GM23338 (cell line): ENCODE measurements at regions not wholly inside any gene's neighbourhood (a gene's known extent, or its start where the extent isn't known, plus 50 kb on each side); places are given as distances from the start of the nearest gene placed in this dataset.
"Not testable (repeated sequence)": the region's sequence is repeated elsewhere in the genome, so short reads cannot be mapped to it uniquely, and the experiment has no call there.

Experiments used
- ATAC-seq: fragments of 200-7000 bp; cut with Tn5 transposase; 3 replicates; pipeline ENCODE4 v1.9.1; 2020
- DNase-seq: peaks from one replicate; pipeline ENCODE4 v3.0.0-alpha.2; 2015; ENCODE audit warnings: low spot score
- H2AFZ ChIP-seq: fragments of 200-600 bp; sonication (generic); 2 replicates; pipeline ENCODE4 v1.8.0; 2016; ENCODE audit warnings: antibody characterized with exemption, mild to moderate bottlenecking, moderate library complexity
- H3F3A ChIP-seq: fragments of 200-600 bp; sonication (generic); replicated peaks from 2 replicates; pipeline ENCODE4 v1.8.0; 2017; ENCODE audit warnings: antibody characterized with exemption, mixed run types, low read depth
- H3K27ac ChIP-seq: fragments of 200-600 bp; sonication (generic); 2 replicates; pipeline ENCODE4 v1.6.1; 2016; ENCODE audit warnings: low read depth
- H3K27me3 ChIP-seq: fragments of 200-600 bp; sonication (generic); 2 replicates; pipeline ENCODE4 v1.8.0; 2016; ENCODE audit warnings: mild to moderate bottlenecking, mixed run types, moderate library complexity; ENCODE audit not compliant: insufficient read depth
- H3K36me3 ChIP-seq: fragments of 200-600 bp; sonication (generic); 2 replicates; pipeline ENCODE4 v1.8.0; 2016; ENCODE audit warnings: mild to moderate bottlenecking; ENCODE audit not compliant: insufficient read depth
- H3K4me1 ChIP-seq: fragments of 200-600 bp; sonication (generic); 2 replicates; pipeline ENCODE4 v1.8.0; 2016; ENCODE audit warnings: mild to moderate bottlenecking, moderate library complexity; ENCODE audit not compliant: insufficient read depth
- H3K4me2 ChIP-seq: fragments of 200-600 bp; sonication (generic); 2 replicates; pipeline ENCODE4 v1.7.1; 2017; ENCODE audit warnings: mixed run types
- H3K4me3 ChIP-seq: fragments of 200-600 bp; sonication (generic); 2 replicates; pipeline ENCODE4 v1.6.1; 2016; ENCODE audit warnings: mixed run types
- H3K79me2 ChIP-seq: fragments of 200-600 bp; sonication (generic); replicated peaks from 2 replicates; pipeline ENCODE4 v1.8.0; 2017; ENCODE audit warnings: mild to moderate bottlenecking; ENCODE audit not compliant: insufficient read depth
- H3K9me2 ChIP-seq: fragments of 200-600 bp; sonication (generic); 2 replicates; pipeline ENCODE4 v1.8.0; 2017; ENCODE audit not compliant: insufficient read depth
- H4K20me1 ChIP-seq: fragments of 200-600 bp; sonication (generic); replicated peaks from 2 replicates; pipeline ENCODE4 v1.8.0; 2017; ENCODE audit warnings: mild to moderate bottlenecking; ENCODE audit not compliant: insufficient read depth
- H3K27ac Mint-ChIP-seq: 2 replicates; pipeline ENCODE4 v1.8.0; 2020; ENCODE audit warnings: inconsistent platforms, mild to moderate bottlenecking, moderate library complexity, mixed read lengths
- H3K27me3 Mint-ChIP-seq: 3 replicates; pipeline ENCODE4 v1.8.0; 2022; ENCODE audit warnings: low read depth, mild to moderate bottlenecking, moderate library complexity, mixed read lengths, inconsistent platforms; ENCODE audit not compliant: insufficient read depth, poor library complexity
- H3K36me3 Mint-ChIP-seq: 3 replicates; pipeline ENCODE4 v1.8.0; 2021; ENCODE audit warnings: low read depth, mild to moderate bottlenecking, inconsistent platforms, moderate library complexity, mixed read lengths
- H3K4me1 Mint-ChIP-seq: 3 replicates; pipeline ENCODE4 v1.8.0; 2020; ENCODE audit warnings: mild to moderate bottlenecking, inconsistent platforms, mixed read lengths
- H3K4me3 Mint-ChIP-seq: 3 replicates; pipeline ENCODE4 v1.8.0; 2021; ENCODE audit warnings: moderate library complexity, mild to moderate bottlenecking, inconsistent platforms, mixed read lengths
- H3K9me3 Mint-ChIP-seq: 3 replicates; pipeline ENCODE4 v1.8.0; 2020; ENCODE audit warnings: moderate library complexity, mild to moderate bottlenecking, inconsistent platforms, mixed read lengths
- CREB1 ChIP-seq: fragments of 250-450 bp; sonication (Bioruptor Pico); IDR thresholded peaks from 2 replicates; pipeline ENCODE4 v1.5.0; 2020; ENCODE audit warnings: low read depth, mild to moderate bottlenecking, moderate library complexity
- CTCF ChIP-seq, 2 experiments: fragments of 200-600 bp in 1 of 2; sonication (generic) in 1 of 2; conservative IDR thresholded peaks; 2 replicates each; pipeline versions ENCODE4 v1.5.1 to v1.6.1; 2016 to 2017; ENCODE audit warnings: antibody characterized with exemption in 2 of 2, low read depth in 2 of 2, mild to moderate bottlenecking in 2 of 2, moderate library complexity in 1 of 2
- POLR2AphosphoS5 ChIP-seq: IDR thresholded peaks from 2 replicates; pipeline ENCODE4 v1.6.1; 2016; ENCODE audit warnings: antibody characterized with exemption, low read depth

GRCh38 chr16:70014915-70015314 lies 63.8 kb downstream of the CLEC18A start:
- H3K9me3 Mint-ChIP-seq, H3K4me3 Mint-ChIP-seq, H3F3A ChIP-seq, H3K4me1 ChIP-seq, H3K36me3 ChIP-seq, H3K79me2 ChIP-seq, H3K27ac Mint-ChIP-seq, DNase-seq, H3K4me2 ChIP-seq, ATAC-seq, H4K20me1 ChIP-seq, H3K9me2 ChIP-seq, H3K4me3 ChIP-seq, H3K27ac ChIP-seq, H3K27me3 ChIP-seq, H2AFZ ChIP-seq, H3K27me3 Mint-ChIP-seq, H3K4me1 Mint-ChIP-seq: not testable (repeated sequence)
- H3K36me3 Mint-ChIP-seq: peaks cover 12% of the 10 kb centered on the region; the same call in 1 of the 3 replicates

GRCh38 chr16:70016751-70017150 lies 65.6 kb downstream of the CLEC18A start:
- H3K4me3 ChIP-seq, ATAC-seq, H3K27me3 ChIP-seq, H3K4me1 Mint-ChIP-seq, H3K4me3 Mint-ChIP-seq, H3K36me3 ChIP-seq, H3F3A ChIP-seq, H3K9me2 ChIP-seq, H3K27ac Mint-ChIP-seq, H3K9me3 Mint-ChIP-seq, H3K27ac ChIP-seq, H3K27me3 Mint-ChIP-seq, H2AFZ ChIP-seq, H3K4me1 ChIP-seq, H3K4me2 ChIP-seq, H4K20me1 ChIP-seq, H3K79me2 ChIP-seq: not testable (repeated sequence)
- DNase-seq: peak; percentile 11
- peaks cover 20% of the 10 kb centered on the region for H3K36me3 Mint-ChIP-seq

GRCh38 chr16:70018254-70018653 lies 67.1 kb downstream of the CLEC18A start:
- H3K27ac Mint-ChIP-seq: no peak overlapping the region
- H3K4me3 Mint-ChIP-seq: no peak overlapping the region
- Histone ChIP-seq H3F3A (no peaks in the 10 kb centered on the region), H2AFZ (no peak overlapping the region), H3K4me1 (no peaks in the 10 kb centered on the region), H3K4me3 (no peak overlapping the region), H3K9me2 (no peaks in the 10 kb centered on the region), H3K27me3 (no peaks in the 10 kb centered on the region), H3K4me2 (no peak overlapping the region), H3K36me3 (peaks cover 5% of the 10 kb centered on the region; the same call in 1 of the 2 replicates), H3K79me2 (no peaks in the 10 kb centered on the region), H3K27ac (no peak overlapping the region), H4K20me1 (no peaks in the 10 kb centered on the region)
- TF ChIP-seq CTCF (conservative IDR thresholded peaks at IDR 0.05; ENCODE audit: low read depth in 2 of 2): peak; percentile 38 to 41
- TF ChIP-seq CREB1 (CRISPR knock-in tag): peak; percentile 48; the same call in 1 of the 2 replicates
- TF ChIP-seq POLR2AphosphoS5: no peak
- peaks cover 7% of the 10 kb centered on the region for H3K27me3 Mint-ChIP-seq
- H3K9me3 Mint-ChIP-seq: no peaks in the 10 kb centered on the region
- H3K4me1 Mint-ChIP-seq: no peaks in the 10 kb centered on the region
- DNase-seq: peak; percentile 72
- H3K36me3 Mint-ChIP-seq: peaks cover 18% of the 10 kb centered on the region
- peak; percentile 98 for ATAC-seq

GRCh38 chr16:70023207-70023606 lies 72.1 kb downstream of the CLEC18A start:
- not testable (repeated sequence) for H3K36me3 ChIP-seq

GRCh38 chr16:70023956-70024355 lies 72.8 kb downstream of the CLEC18A start:
- not testable (repeated sequence) for H3K4me1 Mint-ChIP-seq, H3K4me3 Mint-ChIP-seq, H4K20me1 ChIP-seq, H3K27me3 ChIP-seq, H3K27me3 Mint-ChIP-seq, H3K27ac ChIP-seq, H3K27ac Mint-ChIP-seq, ATAC-seq, DNase-seq, H3K4me2 ChIP-seq, H2AFZ ChIP-seq, H3K4me3 ChIP-seq, H3K9me3 Mint-ChIP-seq, H3K36me3 ChIP-seq, H3K79me2 ChIP-seq, H3F3A ChIP-seq, H3K9me2 ChIP-seq, H3K4me1 ChIP-seq
- peaks cover 28% of the 10 kb centered on the region for H3K36me3 Mint-ChIP-seq

More at GRCh38 chr16:70023207-70023606, 72.1 kb downstream of the CLEC18A start:
- H4K20me1 ChIP-seq, H3K27ac ChIP-seq, H3K4me3 ChIP-seq, H3K27ac Mint-ChIP-seq, H3F3A ChIP-seq, H3K4me1 ChIP-seq, H3K27me3 ChIP-seq, H3K9me2 ChIP-seq, DNase-seq, H3K9me3 Mint-ChIP-seq, H3K79me2 ChIP-seq, ATAC-seq, H2AFZ ChIP-seq, H3K4me3 Mint-ChIP-seq, H3K4me2 ChIP-seq, H3K27me3 Mint-ChIP-seq, H3K4me1 Mint-ChIP-seq: not testable (repeated sequence)
- peaks cover 23% of the 10 kb centered on the region for H3K36me3 Mint-ChIP-seq

- not testable (repeated sequence) for H3K79me2 ChIP-seq, H3K4me2 ChIP-seq, H3K9me3 Mint-ChIP-seq, H3K36me3 ChIP-seq, H3F3A ChIP-seq, H3K27me3 ChIP-seq, H3K4me1 Mint-ChIP-seq, H4K20me1 ChIP-seq, H3K4me3 ChIP-seq, ATAC-seq, H3K4me3 Mint-ChIP-seq, H3K27ac ChIP-seq, DNase-seq, H3K27me3 Mint-ChIP-seq, H3K9me2 ChIP-seq, H2AFZ ChIP-seq, H3K4me1 ChIP-seq
- Mint-ChIP-seq H3K36me3 (peaks cover 28% of the 10 kb centered on the region), H3K27ac (peak overlapping the region; percentile 74)
These were observed 75.2 kb downstream of the CLEC18A start for GRCh38 chr16:70026165-70026854.
